Non-pigmented ciliary epithelial cell (primary cell): ENCODE measurements at regions not wholly inside any gene's neighbourhood (a gene's known extent, or its start where the extent isn't known, plus 50 kb on each side); places are given as distances from the start of the nearest gene placed in this dataset.

Experiments
- DNase-seq: peaks from one replicate; pipeline ENCODE4 v3.0.0-alpha.2; 2010; ENCODE audit warnings: low read depth

- DNase-seq, result no peak
These were observed 143.1 kb downstream of the QRSL1 start for GRCh38 chr6:106772270-106773142.

DNA sequence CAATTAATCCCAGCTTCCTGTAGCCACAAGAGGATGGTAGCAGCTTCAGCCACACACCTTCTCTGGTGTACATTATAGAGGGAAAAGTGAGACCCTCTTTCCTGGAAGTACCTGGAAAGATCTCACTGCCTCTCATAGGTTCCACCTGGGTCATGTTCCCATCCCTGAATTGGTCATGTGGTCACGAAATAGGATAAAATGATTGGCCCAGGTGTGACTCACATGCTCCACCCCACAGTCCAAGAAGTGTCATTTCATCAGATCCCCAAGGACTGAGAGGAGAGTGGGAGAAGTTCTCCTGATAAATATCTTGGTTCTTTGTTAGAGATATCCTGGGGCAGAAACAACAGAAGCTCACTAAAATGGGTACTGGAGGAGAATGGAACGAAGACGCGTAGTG lies 142.4 kb downstream of the QRSL1 start:
- no peak for DNase-seq

- no peak for DNase-seq
These were observed 141.3 kb downstream of the QRSL1 start for GRCh38 chr6:106770663-106771062.

DNA sequence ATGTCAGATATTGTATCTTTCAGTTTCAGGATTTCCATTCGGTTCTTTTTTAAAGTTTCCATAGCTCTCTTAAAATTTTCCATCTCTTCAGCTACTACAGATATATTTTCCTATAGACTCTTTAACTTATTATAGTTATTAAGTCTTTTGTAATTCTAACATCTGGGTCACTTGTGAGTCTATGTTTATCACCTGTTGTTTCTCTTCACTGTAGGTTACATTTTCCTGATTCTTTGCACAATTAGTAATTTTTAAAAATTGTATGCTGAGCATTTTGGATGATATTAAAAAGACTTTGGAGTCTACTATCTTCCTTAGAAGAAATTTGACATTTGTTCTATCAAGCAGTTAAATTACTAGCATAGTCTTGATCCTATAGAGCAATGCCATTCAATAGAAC lies 140.7 kb downstream of the QRSL1 start:
- DNase-seq, result no peak

GRCh38 chr6:106767271-106767670 lies 137.9 kb downstream of the QRSL1 start:
- DNase-seq, result no peak

DNA sequence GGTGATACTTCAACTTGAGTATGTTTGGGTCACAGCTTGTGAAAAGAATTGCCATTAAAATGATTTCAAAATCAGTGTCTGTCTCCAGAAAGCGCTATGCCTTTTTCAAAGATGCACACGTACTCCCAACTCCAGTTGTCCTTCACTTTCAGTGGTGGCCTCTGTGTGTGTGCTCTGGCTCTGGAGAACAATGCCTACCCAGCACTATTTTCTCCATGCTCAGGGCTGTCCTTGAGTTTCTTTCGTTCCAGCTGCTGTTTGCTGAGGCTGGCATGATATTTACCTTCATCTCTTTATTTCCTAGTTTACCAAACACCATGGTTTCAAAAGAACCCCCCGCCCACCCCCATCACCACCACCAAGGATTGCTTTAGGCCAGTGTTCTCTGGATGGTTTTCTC lies 136.8 kb downstream of the QRSL1 start:
- no peak for DNase-seq

DNA sequence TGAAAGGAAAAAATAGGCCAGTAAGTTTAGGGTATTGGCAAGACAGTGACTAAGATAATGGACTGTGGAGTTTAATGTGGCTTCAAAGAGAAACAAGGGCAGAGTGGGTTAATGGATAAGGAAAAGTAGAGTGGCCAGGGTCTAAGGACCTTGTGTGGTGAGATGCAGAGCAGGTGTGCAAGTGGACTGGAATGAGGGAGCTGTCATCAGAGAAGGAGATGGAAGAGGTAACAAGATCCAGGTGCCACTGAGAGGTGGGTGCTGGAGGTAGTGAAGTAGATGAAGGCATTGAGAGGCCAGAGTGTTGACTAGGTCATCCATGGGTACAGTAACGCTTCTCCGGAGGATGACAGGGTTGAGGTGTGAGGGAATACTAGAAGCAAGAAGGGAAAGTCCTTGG lies 136.1 kb downstream of the QRSL1 start:
- no peak for DNase-seq

DNA sequence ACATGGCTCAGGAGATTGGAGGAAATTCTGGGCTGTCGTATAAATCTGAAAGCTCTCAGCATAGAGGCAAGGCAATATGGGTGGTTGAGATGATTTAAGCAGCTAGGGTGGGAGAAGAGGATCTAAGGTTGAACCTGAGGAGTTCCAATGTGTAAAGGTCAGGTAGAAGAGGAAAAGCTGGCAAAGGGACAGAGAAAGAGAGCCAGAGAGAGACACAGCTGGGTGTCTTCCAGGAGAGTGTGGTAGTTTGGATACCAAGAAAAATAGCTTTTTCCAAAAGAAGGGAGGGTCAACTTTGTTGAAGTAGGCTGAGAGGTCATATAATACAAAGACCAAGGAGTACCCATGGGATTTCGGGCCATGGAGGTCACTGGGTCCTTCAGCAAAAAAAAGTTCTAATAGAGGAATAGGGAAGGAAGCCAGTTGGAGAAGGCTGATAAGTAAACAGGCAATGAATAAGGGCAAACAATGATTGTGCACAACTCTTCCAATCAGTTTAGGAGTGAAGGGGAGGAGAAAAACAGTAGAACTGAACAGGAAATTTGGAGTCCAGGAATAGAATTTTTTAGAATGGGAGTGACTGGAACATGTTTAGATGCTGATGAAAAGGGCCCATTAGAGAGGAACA lies 135.1 kb downstream of the QRSL1 start:
- no peak for DNase-seq

- no peak for DNase-seq
These were observed 134.0 kb downstream of the QRSL1 start for GRCh38 chr6:106763361-106763760.

DNA sequence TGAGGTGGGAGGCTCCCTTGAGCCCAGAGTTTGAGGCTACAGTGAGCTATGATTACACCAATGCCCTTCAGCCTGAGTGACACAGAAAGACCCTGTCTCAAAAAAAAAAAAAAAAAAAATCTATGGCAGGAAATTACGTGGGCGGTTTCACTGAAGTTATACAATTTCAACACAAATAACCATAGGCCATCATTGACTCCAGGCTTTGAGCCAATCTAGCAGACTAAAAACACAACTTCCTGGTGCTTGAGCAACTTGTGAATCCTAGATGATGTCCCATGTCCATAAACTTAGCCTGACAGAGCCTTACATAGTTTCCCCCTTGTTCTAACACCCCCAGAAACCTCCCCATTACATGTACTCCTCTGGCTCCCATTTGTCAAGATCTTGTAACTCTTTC lies 131.8 kb downstream of the QRSL1 start:
- DNase-seq, result no peak

- DNase-seq, result no peak
These were observed 129.7 kb downstream of the QRSL1 start for GRCh38 chr6:106759112-106759511.

- DNase-seq, result no peak
These were observed 128.5 kb downstream of the QRSL1 start for GRCh38 chr6:106757722-106758467.

DNA sequence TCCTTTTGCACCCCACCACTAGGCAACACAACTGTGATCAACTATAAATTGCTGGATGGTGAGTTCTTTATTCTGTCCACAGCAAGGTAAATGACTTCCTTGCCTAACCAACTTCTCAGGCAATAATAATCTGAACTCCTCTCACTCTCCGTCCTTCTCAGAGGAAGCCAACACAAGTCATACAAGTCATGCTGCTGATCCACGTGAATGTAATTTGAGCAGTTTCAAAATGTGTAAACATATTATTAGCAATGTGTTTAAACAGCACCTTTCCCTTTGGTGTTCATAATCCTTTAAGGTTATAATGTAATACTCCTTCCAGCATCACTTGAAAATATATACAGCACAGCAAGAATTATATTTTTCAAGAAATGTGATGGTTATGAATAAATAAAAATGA lies 127.9 kb downstream of the QRSL1 start:
- DNase-seq, result no peak

DNA sequence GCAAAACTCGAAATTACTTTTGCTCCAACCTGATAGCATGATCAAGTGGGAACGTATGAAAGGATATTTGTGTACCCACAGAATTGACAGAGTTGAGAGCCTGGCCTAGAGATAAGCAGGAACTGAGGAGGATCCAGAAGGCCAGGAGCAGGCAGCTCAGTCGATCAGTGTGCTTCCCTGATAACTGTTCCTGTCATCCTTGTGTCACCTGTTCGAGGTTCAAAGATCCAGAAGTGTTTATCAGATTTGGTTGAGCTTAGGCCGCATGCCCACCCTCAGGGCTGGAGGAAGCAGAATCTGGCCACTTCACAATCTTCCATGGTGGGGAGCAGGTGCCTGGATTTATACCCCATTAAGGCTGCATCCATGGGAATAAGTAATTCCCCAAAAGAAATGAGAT lies 124.8 kb downstream of the QRSL1 start:
- DNase-seq, result no peak

- DNase-seq, result no peak
These were observed 123.3 kb downstream of the QRSL1 start for GRCh38 chr6:106752641-106753040.

DNA sequence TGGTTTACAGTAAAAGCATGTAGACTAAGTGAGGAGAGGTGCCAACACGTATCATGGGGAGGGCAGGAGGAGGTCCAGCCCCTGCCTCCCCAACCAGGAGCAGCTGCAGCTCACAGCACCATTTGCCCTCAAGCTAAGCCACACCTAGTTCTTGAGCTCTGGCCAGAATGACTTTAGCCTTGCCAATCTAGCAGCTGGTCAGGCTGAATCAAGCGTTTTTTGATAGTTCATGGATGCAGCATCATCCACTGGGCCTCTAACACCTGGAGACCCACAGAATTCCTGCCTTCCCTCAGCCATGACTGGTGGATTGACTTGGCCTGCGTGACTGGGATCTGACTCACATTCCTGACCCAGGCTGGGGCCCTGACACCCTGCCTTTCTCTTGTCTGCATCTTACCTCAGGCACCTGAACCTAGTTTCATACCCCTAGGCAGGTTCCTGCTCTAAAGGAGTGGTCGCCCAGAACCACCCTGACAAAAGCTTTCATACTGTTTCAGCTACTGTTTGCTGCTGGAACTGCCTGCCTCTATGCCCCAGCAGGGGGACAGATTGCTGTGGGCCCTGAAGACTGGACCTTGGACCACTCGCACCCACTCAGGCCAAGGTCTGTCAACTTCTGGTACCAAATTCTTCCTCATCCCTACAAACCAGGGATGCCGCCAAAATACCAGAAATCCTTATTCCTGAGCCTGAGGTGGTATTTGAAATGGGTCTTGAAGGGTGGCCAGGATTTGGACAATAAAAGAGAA lies 122.3 kb downstream of the QRSL1 start:
- DNase-seq, result no peak

DNA sequence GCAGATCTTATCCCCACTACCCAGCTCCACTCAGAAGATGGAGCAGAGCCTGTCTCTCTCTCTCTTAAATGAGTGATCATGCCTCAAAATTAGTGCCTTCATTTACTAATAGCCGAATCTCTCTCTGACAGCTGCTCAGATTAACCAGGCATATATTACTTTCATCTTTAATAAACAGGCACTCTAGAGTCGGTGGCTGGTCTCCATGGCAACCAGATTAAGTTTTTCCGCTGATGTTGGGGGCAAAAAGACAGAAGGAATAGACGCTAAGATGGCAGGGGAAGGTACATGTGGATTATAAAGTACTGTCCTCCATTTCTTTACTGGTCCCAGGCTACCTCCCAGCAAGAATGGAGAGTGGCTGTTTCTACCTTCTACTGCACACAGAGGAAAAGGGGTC lies 121.6 kb downstream of the QRSL1 start:
- DNase-seq, result no peak

- DNase-seq, result no peak
These were observed 121.0 kb downstream of the QRSL1 start for GRCh38 chr6:106750142-106750918.

GRCh38 chr6:106749609-106750008 lies 120.2 kb downstream of the QRSL1 start:
- DNase-seq, result no peak

GRCh38 chr6:106748547-106749207 lies 119.3 kb downstream of the QRSL1 start:
- DNase-seq, result no peak

GRCh38 chr6:106747139-106747538 lies 117.8 kb downstream of the QRSL1 start:
- DNase-seq, result no peak
